ENCODE measurements at regions not wholly inside any gene's neighbourhood (a gene's known extent, or its start where the extent isn't known, plus 50 kb on each side); places are given as distances from the start of the nearest gene placed in this dataset.

DNA sequence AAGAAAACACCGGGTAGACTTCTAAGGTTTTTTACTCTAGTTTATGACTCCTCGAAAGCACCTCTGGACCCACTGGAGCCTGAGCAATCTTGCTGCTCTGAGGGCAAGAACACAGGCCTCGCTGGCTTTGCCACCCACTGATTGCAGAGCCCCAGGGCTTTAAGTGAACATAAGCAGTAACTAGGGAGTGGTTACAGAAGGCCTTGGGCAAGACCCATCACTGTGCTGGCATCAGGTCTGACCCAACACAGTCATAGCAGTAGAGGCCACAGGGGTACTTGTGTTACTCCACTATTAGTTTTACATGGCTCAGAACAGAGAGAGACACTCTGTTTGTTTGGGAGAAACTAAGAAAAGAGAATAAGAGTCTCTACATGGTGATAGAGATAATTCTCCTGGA, 684.5 kb downstream of the FAM181B start:
- in situ Hi-C loops (cut with HindIII; ENCODE audit: low pct_unique_long_range_greater_than_20kb, low sequenced_read_pairs), result no loop called here
- H3K4me3 ChIP-seq (ENCODE audit: low read depth in 2 of 2, low read length in 2 of 2), result no peak overlapping the region
- ATAC-seq, result no peak
- CTCF ChIA-PET, result no interaction called here
- no peak overlapping the region for H3K27ac ChIP-seq (ENCODE audit: low read length)
- H3K4me1 ChIP-seq (ENCODE audit: control insufficient read depth, insufficient read depth, low read length), result no peaks in the 10 kb centered on the region
- H3K27me3 ChIP-seq (ENCODE audit: control insufficient read depth, insufficient read depth, low read length), result no peaks in the 10 kb centered on the region
- intact Hi-C loops (cut with micrococcal nuclease; ENCODE audit: unreplicated experiment), result no loop called here
- H3K9me3 ChIP-seq (ENCODE audit: control insufficient read depth, insufficient read depth, low read depth, low read length), result no peaks in the 10 kb centered on the region; the same call in 1 of the 2 replicates
- POLR2A ChIA-PET, result no interaction called here
- TF ChIP-seq, protein P1, sequence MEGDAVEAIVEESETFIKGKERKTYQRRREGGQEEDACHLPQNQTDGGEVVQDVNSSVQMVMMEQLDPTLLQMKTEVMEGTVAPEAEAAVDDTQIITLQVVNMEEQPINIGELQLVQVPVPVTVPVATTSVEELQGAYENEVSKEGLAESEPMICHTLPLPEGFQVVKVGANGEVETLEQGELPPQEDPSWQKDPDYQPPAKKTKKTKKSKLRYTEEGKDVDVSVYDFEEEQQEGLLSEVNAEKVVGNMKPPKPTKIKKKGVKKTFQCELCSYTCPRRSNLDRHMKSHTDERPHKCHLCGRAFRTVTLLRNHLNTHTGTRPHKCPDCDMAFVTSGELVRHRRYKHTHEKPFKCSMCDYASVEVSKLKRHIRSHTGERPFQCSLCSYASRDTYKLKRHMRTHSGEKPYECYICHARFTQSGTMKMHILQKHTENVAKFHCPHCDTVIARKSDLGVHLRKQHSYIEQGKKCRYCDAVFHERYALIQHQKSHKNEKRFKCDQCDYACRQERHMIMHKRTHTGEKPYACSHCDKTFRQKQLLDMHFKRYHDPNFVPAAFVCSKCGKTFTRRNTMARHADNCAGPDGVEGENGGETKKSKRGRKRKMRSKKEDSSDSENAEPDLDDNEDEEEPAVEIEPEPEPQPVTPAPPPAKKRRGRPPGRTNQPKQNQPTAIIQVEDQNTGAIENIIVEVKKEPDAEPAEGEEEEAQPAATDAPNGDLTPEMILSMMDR (IDR thresholded peaks at IDR 0.05), result no peak
- TF ChIP-seq TCF7L2 (IDR thresholded peaks at IDR 0.05; ENCODE audit: low read depth, low read length), result no peak
- no peak for TF ChIP-seq SIN3A (IDR thresholded peaks at IDR 0.05; ENCODE audit: borderline replicate concordance, insufficient read depth, low read depth, low read length)
- no peak for TF ChIP-seq POLR2AphosphoS5 (IDR thresholded peaks at IDR 0.05; ENCODE audit: low read depth, low read length)
- TF ChIP-seq, protein P2, sequence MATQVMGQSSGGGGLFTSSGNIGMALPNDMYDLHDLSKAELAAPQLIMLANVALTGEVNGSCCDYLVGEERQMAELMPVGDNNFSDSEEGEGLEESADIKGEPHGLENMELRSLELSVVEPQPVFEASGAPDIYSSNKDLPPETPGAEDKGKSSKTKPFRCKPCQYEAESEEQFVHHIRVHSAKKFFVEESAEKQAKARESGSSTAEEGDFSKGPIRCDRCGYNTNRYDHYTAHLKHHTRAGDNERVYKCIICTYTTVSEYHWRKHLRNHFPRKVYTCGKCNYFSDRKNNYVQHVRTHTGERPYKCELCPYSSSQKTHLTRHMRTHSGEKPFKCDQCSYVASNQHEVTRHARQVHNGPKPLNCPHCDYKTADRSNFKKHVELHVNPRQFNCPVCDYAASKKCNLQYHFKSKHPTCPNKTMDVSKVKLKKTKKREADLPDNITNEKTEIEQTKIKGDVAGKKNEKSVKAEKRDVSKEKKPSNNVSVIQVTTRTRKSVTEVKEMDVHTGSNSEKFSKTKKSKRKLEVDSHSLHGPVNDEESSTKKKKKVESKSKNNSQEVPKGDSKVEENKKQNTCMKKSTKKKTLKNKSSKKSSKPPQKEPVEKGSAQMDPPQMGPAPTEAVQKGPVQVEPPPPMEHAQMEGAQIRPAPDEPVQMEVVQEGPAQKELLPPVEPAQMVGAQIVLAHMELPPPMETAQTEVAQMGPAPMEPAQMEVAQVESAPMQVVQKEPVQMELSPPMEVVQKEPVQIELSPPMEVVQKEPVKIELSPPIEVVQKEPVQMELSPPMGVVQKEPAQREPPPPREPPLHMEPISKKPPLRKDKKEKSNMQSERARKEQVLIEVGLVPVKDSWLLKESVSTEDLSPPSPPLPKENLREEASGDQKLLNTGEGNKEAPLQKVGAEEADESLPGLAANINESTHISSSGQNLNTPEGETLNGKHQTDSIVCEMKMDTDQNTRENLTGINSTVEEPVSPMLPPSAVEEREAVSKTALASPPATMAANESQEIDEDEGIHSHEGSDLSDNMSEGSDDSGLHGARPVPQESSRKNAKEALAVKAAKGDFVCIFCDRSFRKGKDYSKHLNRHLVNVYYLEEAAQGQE (IDR thresholded peaks at IDR 0.05; ENCODE audit: insufficient read depth in 1 of 2, low read depth in 2 of 2, low read length in 1 of 2), result no peak
- no peak for DNase-seq (ENCODE audit: low read depth, low spot score)
- no TSS peak for BruUV-seq (replicated peaks)
- no peaks in the 10 kb centered on the region for H3K36me3 ChIP-seq (ENCODE audit: control insufficient read depth, insufficient read depth, low read length)

DNA sequence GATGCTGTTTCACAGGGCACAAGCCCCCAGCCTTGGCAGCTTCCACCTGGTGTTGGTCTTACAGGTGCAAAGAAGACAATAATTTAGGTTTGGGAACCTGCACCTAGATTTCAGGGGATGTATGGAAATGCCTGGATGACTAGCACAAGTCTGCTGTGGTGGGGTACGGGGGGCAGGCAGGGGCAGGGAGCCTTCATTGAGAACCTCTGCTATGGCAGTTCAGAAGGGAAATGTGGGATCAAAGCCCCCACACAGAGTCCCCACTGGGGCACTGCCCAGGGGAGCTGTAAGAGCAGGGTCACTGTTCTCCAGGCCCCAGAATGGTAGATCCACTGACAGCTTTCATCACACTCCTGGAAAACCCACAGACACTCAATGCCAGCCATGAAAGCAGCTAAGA, 686.5 kb downstream of the FAM181B start:
- no TSS peak for BruUV-seq (replicated peaks)
- H3K27me3 ChIP-seq (ENCODE audit: control insufficient read depth, insufficient read depth, low read length), result no peaks in the 10 kb centered on the region
- no peak overlapping the region for H3K4me3 ChIP-seq (ENCODE audit: low read depth in 2 of 2, low read length in 2 of 2)
- no peaks in the 10 kb centered on the region for H3K36me3 ChIP-seq (ENCODE audit: control insufficient read depth, insufficient read depth, low read length)
- no peaks in the 10 kb centered on the region for H3K4me1 ChIP-seq (ENCODE audit: control insufficient read depth, insufficient read depth, low read length)
- H3K9me3 ChIP-seq (ENCODE audit: control insufficient read depth, insufficient read depth, low read depth, low read length), result no peaks in the 10 kb centered on the region; the same call in 1 of the 2 replicates
- DNase-seq (ENCODE audit: low read depth, low spot score) (no peak), ATAC-seq (no peak)
- intact Hi-C loops (cut with micrococcal nuclease; ENCODE audit: unreplicated experiment) (no loop called here), in situ Hi-C loops (cut with HindIII; ENCODE audit: low pct_unique_long_range_greater_than_20kb, low sequenced_read_pairs) (no loop called here)
- POLR2A ChIA-PET, result no interaction called here
- no peak overlapping the region for H3K27ac ChIP-seq (ENCODE audit: low read length)
- TF ChIP-seq, protein P1 (IDR thresholded peaks at IDR 0.05), result no peak
- TF ChIP-seq POLR2AphosphoS5 (IDR thresholded peaks at IDR 0.05; ENCODE audit: low read depth, low read length), result no peak
- TF ChIP-seq SIN3A (IDR thresholded peaks at IDR 0.05; ENCODE audit: borderline replicate concordance, insufficient read depth, low read depth, low read length), result no peak
- no peak for TF ChIP-seq TCF7L2 (IDR thresholded peaks at IDR 0.05; ENCODE audit: low read depth, low read length)
- TF ChIP-seq, protein P2 (IDR thresholded peaks at IDR 0.05; ENCODE audit: insufficient read depth in 1 of 2, low read depth in 2 of 2, low read length in 1 of 2), result no peak
- CTCF ChIA-PET, result no interaction called here

Measured in Panc1 (cell line).